ENCODE measurements at regions not wholly inside any gene's neighbourhood (a gene's known extent, or its start where the extent isn't known, plus 50 kb on each side); places are given as distances from the start of the nearest gene placed in this dataset.

DNA sequence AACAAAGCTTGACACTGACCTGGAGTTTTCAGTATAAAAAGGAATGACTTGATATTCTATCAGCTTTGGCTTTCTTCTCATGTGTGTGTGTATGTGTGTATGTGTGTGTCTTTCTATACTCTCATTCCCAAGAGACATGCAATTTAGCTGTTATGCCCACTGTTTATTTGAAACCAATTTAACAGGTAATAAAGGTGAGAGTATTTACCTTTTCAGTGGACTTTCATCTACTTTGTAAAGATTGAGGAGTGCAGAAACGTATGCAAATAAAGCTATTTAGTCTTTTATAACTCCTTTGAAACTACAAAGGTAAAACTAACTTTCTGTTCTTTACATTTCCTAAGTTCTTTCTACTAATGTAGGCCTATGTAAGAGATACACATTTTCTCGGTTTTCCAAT lies 103.5 kb upstream of the HS3ST5 start:
- TF ChIP-seq, protein P1, sequence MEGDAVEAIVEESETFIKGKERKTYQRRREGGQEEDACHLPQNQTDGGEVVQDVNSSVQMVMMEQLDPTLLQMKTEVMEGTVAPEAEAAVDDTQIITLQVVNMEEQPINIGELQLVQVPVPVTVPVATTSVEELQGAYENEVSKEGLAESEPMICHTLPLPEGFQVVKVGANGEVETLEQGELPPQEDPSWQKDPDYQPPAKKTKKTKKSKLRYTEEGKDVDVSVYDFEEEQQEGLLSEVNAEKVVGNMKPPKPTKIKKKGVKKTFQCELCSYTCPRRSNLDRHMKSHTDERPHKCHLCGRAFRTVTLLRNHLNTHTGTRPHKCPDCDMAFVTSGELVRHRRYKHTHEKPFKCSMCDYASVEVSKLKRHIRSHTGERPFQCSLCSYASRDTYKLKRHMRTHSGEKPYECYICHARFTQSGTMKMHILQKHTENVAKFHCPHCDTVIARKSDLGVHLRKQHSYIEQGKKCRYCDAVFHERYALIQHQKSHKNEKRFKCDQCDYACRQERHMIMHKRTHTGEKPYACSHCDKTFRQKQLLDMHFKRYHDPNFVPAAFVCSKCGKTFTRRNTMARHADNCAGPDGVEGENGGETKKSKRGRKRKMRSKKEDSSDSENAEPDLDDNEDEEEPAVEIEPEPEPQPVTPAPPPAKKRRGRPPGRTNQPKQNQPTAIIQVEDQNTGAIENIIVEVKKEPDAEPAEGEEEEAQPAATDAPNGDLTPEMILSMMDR (IDR thresholded peaks at IDR 0.05), result no peak
- TF ChIP-seq POLR2A (IDR thresholded peaks at IDR 0.05), result no peak
- no peak for TF ChIP-seq EP300 (IDR thresholded peaks at IDR 0.05)
- no peak for TF ChIP-seq POLR2AphosphoS5 (IDR thresholded peaks at IDR 0.05)
